HPDE6-E6E7 (cell line): ENCODE measurements at regions not wholly inside any gene's neighbourhood (a gene's known extent, or its start where the extent isn't known, plus 50 kb on each side); places are given as distances from the start of the nearest gene placed in this dataset.
A peak's percentile ranks its signal among the peaks of the same experiment; 100 is the strongest.
"Not testable (repeated sequence)": the region's sequence is repeated elsewhere in the genome, so short reads cannot be mapped to it uniquely, and the experiment has no call there.

Experiments used
- DNase-seq: peaks from one replicate; pipeline ENCODE4 v3.0.0; 2011; ENCODE audit warnings: missing footprints; ENCODE audit errors: extremely low spot score

GRCh38 chr1:67528141-67528540, 97.9 kb upstream of the SERBP1 start:
- DNase-seq: no peak

- no peak for DNase-seq
Measured at GRCh38 chr1:67530071-67530470, 99.9 kb upstream of the SERBP1 start.

- peak; percentile 53 for DNase-seq
Measured at GRCh38 chr1:67532452-67533216, 102.4 kb upstream of the SERBP1 start.

DNA sequence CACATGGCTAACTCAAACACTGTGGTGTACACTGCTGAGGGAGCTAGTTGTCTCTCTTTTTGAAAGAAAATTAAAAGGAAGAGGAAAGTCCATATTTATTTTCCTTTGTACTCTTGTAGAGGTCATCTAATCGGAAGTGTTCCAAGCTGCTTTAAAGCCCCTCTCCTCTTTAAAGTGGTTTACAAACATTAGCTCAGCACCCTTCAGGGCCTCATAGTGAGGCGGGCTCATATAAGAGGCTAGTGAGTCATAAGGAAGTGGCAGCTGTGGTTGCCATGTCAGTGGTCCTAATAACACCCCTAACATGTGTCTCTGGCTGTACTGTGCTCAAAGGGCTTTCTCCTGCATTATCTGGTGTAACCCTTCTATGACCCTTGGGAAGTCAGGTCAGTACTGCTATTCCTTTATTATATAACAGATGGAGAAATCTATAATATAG, 104.4 kb upstream of the SERBP1 start:
- no peak for DNase-seq

DNA sequence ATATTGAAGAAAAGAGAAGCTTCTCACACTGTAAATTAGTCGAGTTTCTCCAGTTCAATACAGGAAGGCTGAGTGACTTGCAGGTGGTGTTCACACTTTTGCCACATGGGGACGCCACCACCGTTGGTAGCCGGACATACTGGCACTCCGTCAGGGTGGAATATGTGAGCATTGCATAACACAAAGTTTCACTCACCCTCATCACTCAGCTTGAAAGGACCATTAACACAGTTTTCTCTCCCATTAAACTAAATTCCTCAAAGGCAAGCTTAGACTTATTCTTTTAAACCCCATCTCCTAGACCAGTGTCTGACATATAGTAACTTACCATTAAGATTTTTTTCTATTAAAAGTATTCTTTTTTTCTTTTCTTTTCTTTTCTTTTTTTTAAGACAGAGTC, 105.3 kb upstream of the SERBP1 start:
- peak; percentile 69 for DNase-seq

DNA sequence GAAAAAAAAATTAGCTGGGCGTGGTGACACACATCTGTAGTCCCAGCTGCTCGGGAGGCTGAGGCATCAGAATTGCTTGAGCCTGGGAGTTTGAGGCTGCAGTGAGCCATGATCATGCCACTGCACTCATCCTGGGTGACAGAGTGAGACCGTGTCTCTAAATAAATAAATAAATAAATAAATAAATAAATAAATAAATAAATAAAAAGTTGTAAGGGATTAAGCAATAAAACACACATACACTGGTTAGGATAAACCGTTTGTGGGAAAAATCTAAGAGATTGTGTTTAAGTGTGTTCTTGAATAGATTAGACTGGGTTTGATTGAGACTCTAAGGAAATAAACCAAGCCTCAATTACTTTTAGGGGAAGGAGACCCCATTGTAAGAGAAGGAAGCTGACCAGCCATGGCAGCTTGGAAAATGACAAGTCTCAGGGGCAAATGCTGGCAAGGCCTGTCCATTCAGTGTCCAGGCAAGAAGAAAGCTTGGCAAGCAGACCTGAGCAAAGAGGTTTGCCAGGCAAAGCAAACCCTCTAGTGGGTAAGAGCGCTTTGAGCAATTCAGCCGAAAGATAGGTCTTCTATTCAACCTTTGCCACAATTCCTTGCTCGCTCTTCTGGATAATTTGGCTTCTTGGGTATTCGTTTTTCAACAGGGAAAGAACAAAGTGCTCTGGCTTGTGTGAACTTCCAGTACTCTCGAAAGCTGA, 106.9 kb upstream of the SERBP1 start:
- no peak for DNase-seq

DNA sequence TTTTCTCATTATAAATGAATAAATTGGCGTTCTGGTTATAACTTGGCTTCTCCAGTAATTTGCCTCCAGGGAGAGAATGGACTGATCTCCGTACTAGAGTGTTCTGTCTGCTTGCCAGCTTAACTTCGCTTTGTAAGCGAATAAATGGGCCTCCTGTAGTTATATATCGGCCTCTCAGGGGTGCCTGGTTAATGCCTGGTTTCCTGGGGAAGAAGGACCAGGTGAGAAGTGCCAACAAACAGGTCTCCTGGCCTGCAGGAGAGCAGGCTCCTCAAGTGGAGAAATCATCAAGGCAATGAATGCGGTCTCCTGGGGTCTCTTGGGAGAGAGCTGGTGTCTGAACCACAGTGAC, 107.4 kb upstream of the SERBP1 start:
- no peak for DNase-seq

GRCh38 chr1:67540025-67540732, 110.0 kb upstream of the SERBP1 start:
- no peak for DNase-seq

GRCh38 chr1:67540733-67541125, 110.5 kb upstream of the SERBP1 start:
- DNase-seq: no peak

DNA sequence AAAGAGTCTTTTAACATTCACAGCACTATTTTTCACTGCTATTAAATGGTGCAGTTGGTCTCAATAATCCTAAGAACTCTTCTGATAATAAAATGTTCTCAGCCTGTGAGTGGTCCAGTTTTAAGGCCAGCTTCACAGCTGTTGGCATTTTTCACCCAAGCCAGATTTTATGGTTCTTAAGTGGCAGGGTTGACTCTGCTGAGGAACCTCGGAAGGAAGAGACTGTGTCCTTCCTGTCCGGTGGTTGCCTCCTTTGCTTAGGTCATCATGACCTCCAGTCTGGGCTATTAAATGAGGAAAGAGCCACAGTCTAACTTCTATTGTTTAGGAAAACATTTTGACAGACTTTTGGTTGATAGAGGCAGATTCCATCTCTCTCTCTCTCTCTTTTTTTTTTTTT, 112.5 kb upstream of the SERBP1 start:
- DNase-seq: no peak

DNA sequence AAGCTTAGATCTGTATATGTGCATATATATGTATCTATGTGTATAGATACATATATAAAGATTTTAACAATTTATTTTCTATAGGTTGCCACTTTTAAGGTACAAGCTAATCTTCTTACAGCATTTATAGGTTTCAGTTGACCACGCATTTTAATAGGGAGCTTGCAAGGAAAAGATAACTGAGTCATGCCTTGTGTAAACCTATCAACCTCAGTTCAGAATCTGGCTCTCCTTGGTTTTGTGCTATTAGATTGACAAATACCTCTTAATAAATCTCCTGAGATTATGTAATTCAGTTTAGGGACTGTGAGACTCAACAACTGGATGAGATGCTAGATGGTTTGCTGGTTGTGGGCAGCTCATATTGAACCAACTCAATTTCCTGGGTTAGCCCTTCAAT, 114.7 kb upstream of the SERBP1 start:
- no peak for DNase-seq

DNA sequence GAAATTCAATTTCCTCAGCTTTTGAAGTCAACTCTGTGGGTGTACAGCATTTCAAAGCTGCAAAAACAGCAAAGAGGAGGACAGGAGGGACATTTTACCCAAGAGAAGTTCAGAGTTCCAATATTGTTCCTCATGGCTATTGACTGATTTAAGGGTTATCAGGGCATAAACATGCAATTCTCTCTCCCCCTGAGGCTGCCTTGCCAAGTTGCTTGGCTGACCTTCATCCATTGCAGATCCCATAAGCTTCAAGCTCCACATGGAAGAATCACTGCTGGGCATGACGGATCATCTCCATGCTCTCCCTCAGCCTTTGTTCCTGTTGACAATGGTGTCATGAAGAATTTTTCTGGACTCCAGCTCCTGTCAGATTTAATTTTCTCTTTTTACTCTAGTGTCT, 115.2 kb upstream of the SERBP1 start:
- DNase-seq: no peak

DNA sequence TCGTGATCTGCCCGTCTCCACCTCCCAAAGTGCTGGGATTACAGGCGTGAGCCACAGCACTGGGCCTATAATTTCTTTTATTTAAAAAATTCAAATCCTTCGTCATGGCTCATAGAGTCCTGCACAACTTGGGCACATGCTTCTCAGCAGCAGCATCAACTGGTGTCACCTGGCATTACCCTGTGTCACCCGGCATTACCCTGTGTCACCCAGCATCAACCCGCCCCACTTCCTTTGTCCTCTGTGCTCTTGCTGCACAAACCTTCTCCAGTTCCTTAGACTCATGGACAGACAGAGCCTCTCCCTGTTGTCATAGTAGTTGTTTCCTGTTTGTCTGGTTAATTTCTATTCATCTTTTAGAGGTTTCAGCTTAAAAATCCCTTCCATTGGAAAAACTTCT, 121.2 kb upstream of the SERBP1 start:
- DNase-seq: no peak

GRCh38 chr1:67552336-67552759, 122.1 kb upstream of the SERBP1 start:
- no peak for DNase-seq

- DNase-seq: not testable (repeated sequence)
Measured at GRCh38 chr1:67554204-67554603, 124.0 kb upstream of the SERBP1 start.

- no peak for DNase-seq
Measured at GRCh38 chr1:67555461-67556296, 125.5 kb upstream of the SERBP1 start.

GRCh38 chr1:67556297-67556900, 126.2 kb upstream of the SERBP1 start:
- DNase-seq: no peak

DNA sequence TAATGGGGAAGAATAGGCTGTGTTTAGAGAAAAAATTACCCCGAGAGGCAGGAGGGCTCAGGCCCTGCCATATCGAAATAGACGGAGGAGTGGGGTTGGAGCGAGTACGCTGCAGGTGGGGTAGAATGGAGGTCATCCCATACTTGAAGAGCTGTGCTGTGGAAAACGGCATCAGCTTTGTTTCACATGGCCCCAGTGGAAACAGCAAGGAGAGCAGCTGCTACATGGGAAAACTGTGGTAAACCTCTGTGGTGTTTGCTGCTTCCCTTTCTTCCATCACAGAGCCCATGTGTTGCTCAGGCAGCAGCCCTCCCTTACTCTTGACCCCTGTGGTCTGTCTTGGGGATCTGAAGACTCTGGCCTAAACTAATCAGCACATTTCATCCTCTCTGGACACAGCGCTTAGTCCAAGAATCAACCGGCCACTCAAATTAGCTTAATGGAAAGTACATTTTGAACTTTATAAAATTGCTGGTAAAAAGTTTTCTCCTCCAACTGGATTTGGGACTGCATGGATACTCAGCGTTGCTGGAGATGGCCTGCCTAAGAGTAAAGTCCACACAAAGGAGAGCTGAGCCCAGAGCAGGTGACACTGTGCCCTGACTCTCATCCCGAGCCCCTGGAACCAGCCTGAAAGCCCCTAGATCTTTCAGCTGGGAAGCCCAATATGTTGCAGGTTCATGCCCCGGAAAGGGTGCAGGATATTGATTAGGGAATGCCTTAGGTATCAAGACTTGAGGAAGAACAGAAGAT, 127.1 kb upstream of the GADD45A start:
- DNase-seq: no peak

- no peak for DNase-seq
Measured at GRCh38 chr1:67558449-67559193, 126.4 kb upstream of the GADD45A start.

DNA sequence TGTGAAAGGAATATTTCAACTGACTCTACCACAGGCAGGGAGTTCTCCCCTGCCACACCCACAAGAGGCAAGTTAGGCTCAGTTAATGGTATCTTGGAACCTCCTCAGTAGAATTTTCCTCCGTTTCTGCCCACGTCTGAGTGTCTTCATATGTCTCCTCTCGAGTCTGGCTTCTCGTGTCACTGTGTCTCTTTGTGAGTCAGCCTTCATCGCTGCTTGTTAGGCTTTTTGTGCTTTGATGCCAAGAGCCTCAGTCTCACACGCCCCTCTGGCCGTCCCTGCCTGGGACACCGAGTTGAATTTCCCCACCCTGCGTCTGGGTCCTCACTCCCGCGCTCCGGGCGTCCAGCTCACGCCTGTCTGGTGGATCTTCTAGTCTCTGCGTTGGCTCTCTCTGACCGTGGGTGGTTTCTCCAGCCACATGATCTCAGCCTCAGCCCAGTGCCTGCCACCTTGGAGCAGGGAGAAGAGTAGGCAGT, 125.7 kb upstream of the GADD45A start:
- no peak for DNase-seq
